Stimulated activated CD4-positive, alpha-beta T cell treated with anti-CD3 and anti-CD28 coated beads, Interleukin-12 subunit alpha, Interleukin-12 subunit beta, amount 100 ng/mL, for 48 hours (primary cell): ENCODE measurements at regions not wholly inside any gene's neighbourhood (a gene's known extent, or its start where the extent isn't known, plus 50 kb on each side); places are given as distances from the start of the nearest gene placed in this dataset.

Source experiments
- DNase-seq, 3 donors: peaks; one replicate each; pipeline ENCODE4 v3.0.0-alpha.2; 2020; ENCODE audit warnings: low read depth in 2 of 3, low spot score in 1 of 3

GRCh38 chr20:52654567-52654966 is 317.6 kb upstream of the TSHZ2 start:
- DNase-seq, result no peak

GRCh38 chr20:52652271-52652670 is 319.9 kb upstream of the TSHZ2 start:
- no peak for DNase-seq

GRCh38 chr20:52649727-52650126 is 322.4 kb upstream of the TSHZ2 start:
- DNase-seq, result no peak

- no peak for DNase-seq
Measured at GRCh38 chr20:52645822-52646221, 326.3 kb upstream of the TSHZ2 start.

- DNase-seq, result no peak
Measured at GRCh38 chr20:52643034-52643433, 329.1 kb upstream of the TSHZ2 start.

- DNase-seq, result no peak
Measured at GRCh38 chr20:52637201-52637600, 335.0 kb upstream of the TSHZ2 start.

- DNase-seq, result no peak
Measured at GRCh38 chr20:52631469-52631868, 340.7 kb upstream of the TSHZ2 start.

GRCh38 chr20:52630138-52630537 is 342.0 kb upstream of the TSHZ2 start:
- no peak for DNase-seq

- no peak for DNase-seq
Measured at GRCh38 chr20:52624281-52624680, 347.9 kb upstream of the TSHZ2 start.

GRCh38 chr20:52622081-52622480 is 350.1 kb upstream of the TSHZ2 start:
- no peak for DNase-seq

- DNase-seq, result no peak
Measured at GRCh38 chr20:52621401-52621800, 350.8 kb upstream of the TSHZ2 start.

GRCh38 chr20:52619671-52620070 is 352.5 kb upstream of the TSHZ2 start:
- DNase-seq, result no peak

GRCh38 chr20:52619101-52619500 is 353.1 kb upstream of the TSHZ2 start:
- DNase-seq, result no peak

GRCh38 chr20:52616629-52617028 is 355.5 kb upstream of the TSHZ2 start:
- DNase-seq, result no peak

GRCh38 chr20:52614051-52614863 is 357.9 kb upstream of the TSHZ2 start:
- DNase-seq, result no peak

GRCh38 chr20:52612046-52612632 is 360.0 kb upstream of the TSHZ2 start:
- no peak for DNase-seq

GRCh38 chr20:52610749-52611148 is 361.4 kb upstream of the TSHZ2 start:
- no peak for DNase-seq

GRCh38 chr20:52601295-52601971 is 370.7 kb upstream of the TSHZ2 start:
- DNase-seq, result no peak

GRCh38 chr20:52596256-52596655 is 375.9 kb upstream of the TSHZ2 start:
- DNase-seq, result no peak

- no peak for DNase-seq
Measured at GRCh38 chr20:52595518-52595917, 376.6 kb upstream of the TSHZ2 start.

- no peak for DNase-seq
Measured at GRCh38 chr20:52593654-52594053, 378.5 kb upstream of the TSHZ2 start.

GRCh38 chr20:52592567-52592966 is 379.6 kb upstream of the TSHZ2 start:
- DNase-seq, result no peak
